H1 (cell line): ENCODE measurements at regions not wholly inside any gene's neighbourhood (a gene's known extent, or its start where the extent isn't known, plus 50 kb on each side); places are given as distances from the start of the nearest gene placed in this dataset.

Experiments
- CTCF ChIA-PET: fragments of 300-600 bp; sonication (Branson Sonifier 250); formaldehyde crosslinking; loops from one replicate; lab custom pipeline; 2021; ENCODE audit not compliant: partially characterized antibody; lab: Charles Lee
- POLR2A ChIA-PET: fragments of 300-600 bp; sonication (Branson Sonifier 250); formaldehyde crosslinking; loops from one replicate; lab custom pipeline; 2021; ENCODE audit warnings: inconsistent platforms; ENCODE audit not compliant: partially characterized antibody; lab: Charles Lee
- DNase-seq, 2 experiments: peaks; one replicate each; pipeline versions ENCODE4 v3.0.0 to v3.0.0-alpha.2; 2010 to 2022; ENCODE audit warnings: low spot score in 2 of 2, low read depth in 1 of 2, mixed read lengths in 1 of 2
- FAIRE-seq: peaks from 2 replicates; lab custom pipeline; 2011; peaks lifted over from hg19 to GRCh38; lab: Jason Lieb, UNC
- H2AFZ ChIP-seq: 2 replicates; pipeline ENCODE4 v1.8.1; 2012; ENCODE audit warnings: low read length, inconsistent platforms
- H2AK5ac ChIP-seq: 2 replicates; pipeline ENCODE4 v1.6.1; 2013; ENCODE audit warnings: low read depth, low read length
- H2BK120ac ChIP-seq: replicated peaks from 2 replicates; pipeline ENCODE3; 2013; ENCODE audit warnings: low read depth, low read length, inconsistent platforms
- H2BK12ac ChIP-seq: 2 replicates; pipeline ENCODE4 v1.6.1; 2013; ENCODE audit warnings: low read depth, low read length
- H2BK15ac ChIP-seq: 2 replicates; pipeline ENCODE4 v1.6.1; 2013; ENCODE audit warnings: low read length
- H2BK20ac ChIP-seq: 2 replicates; pipeline ENCODE4 v1.6.1; 2013; ENCODE audit warnings: low read length
- H2BK5ac ChIP-seq: 2 replicates; pipeline ENCODE4 v1.6.1; 2013; ENCODE audit warnings: low read depth, low read length
- H3K14ac ChIP-seq: 2 replicates; pipeline ENCODE4 v1.6.1; 2013; ENCODE audit warnings: inconsistent platforms; ENCODE audit not compliant: insufficient read length
- H3K18ac ChIP-seq: 2 replicates; pipeline ENCODE4 v1.6.1; 2013; ENCODE audit warnings: low read length; ENCODE audit errors: extremely low read depth
- H3K23ac ChIP-seq: 2 replicates; pipeline ENCODE4 v1.6.1; 2013; ENCODE audit warnings: inconsistent platforms; ENCODE audit not compliant: insufficient read length
- H3K23me2 ChIP-seq: 2 replicates; pipeline ENCODE4 v1.6.1; 2013; ENCODE audit warnings: low read depth, low read length
- H3K27ac ChIP-seq: 2 replicates; pipeline ENCODE4 v1.6.1; 2011; ENCODE audit warnings: low read depth, low read length, inconsistent platforms
- H3K27me3 ChIP-seq, 4 experiments: replicated peaks in 1 of 4; 1 replicate in 1 of 4; 2 replicates in 3 of 4; pipeline versions ENCODE4 v1.6.1 to v1.8.1; 2011 to 2013; ENCODE audit warnings: low read length in 3 of 4, mild to moderate bottlenecking in 3 of 4, inconsistent platforms in 2 of 4, mixed read lengths in 2 of 4, moderate library complexity in 1 of 4; ENCODE audit not compliant: control insufficient read depth in 3 of 4, insufficient read depth in 3 of 4; ENCODE audit errors: extremely low read depth in 1 of 4
- H3K36me3 ChIP-seq, 4 experiments: 2 replicates each; pipeline versions ENCODE4 v1.6.1 to v1.8.1; 2011 to 2013; ENCODE audit warnings: mild to moderate bottlenecking in 4 of 4, low read length in 3 of 4, moderate library complexity in 2 of 4, control low read depth in 1 of 4, inconsistent platforms in 1 of 4; ENCODE audit not compliant: insufficient read depth in 4 of 4, control insufficient read depth in 2 of 4
- H3K4ac ChIP-seq: replicated peaks from 2 replicates; pipeline ENCODE3; 2013; ENCODE audit warnings: low read length, low read depth, mixed read lengths, inconsistent platforms; ENCODE audit not compliant: insufficient read length
- H3K4me1 ChIP-seq, 4 experiments: replicated peaks in 1 of 4; 1 replicate in 1 of 4; 2 replicates in 3 of 4; pipeline versions ENCODE4 v1.6.1 to v1.8.1; 2011 to 2013; ENCODE audit warnings: low read length in 3 of 4, inconsistent platforms in 2 of 4, mixed read lengths in 1 of 4; ENCODE audit not compliant: insufficient read depth in 4 of 4, control insufficient read depth in 3 of 4
- H3K4me2 ChIP-seq, 2 experiments: 2 replicates each; pipeline versions ENCODE4 v1.6.1 to v1.8.1; 2011 to 2013; ENCODE audit warnings: low read depth in 2 of 2, low read length in 2 of 2, control low read depth in 1 of 2, inconsistent platforms in 1 of 2, mild to moderate bottlenecking in 1 of 2; ENCODE audit not compliant: insufficient read depth in 1 of 2
- H3K4me3 ChIP-seq, 4 experiments: fragments of 200-600, 300-600 bp in 1 of 4; sonication (generic), shearing (Covaris generic), sonication (Bioruptor Twin) in 1 of 4; 2 replicates each; pipeline versions ENCODE4 v1.5.1 to v1.8.1; 2011 to 2016; ENCODE audit warnings: low read length in 4 of 4, low read depth in 3 of 4, control low read depth in 2 of 4, inconsistent platforms in 2 of 4, mild to moderate bottlenecking in 2 of 4, mixed read lengths in 1 of 4, moderate library complexity in 1 of 4; ENCODE audit not compliant: insufficient read depth in 2 of 4; ENCODE audit errors: extremely low read depth in 1 of 4
- H3K56ac ChIP-seq: replicated peaks from 2 replicates; pipeline ENCODE3; 2013; ENCODE audit warnings: low read depth, mild to moderate bottlenecking, mixed read lengths, low read length, inconsistent platforms; ENCODE audit not compliant: insufficient read length
- H3K79me1 ChIP-seq: 2 replicates; pipeline ENCODE4 v1.6.1; 2013; ENCODE audit warnings: low read depth, low read length, control low read depth
- H3K79me2 ChIP-seq, 2 experiments: 2 replicates each; pipeline versions ENCODE4 v1.6.1 to v1.8.1; 2012 to 2013; ENCODE audit warnings: low read length in 2 of 2, mild to moderate bottlenecking in 2 of 2, inconsistent platforms in 1 of 2; ENCODE audit not compliant: insufficient read depth in 2 of 2, control insufficient read depth in 1 of 2
- H3K9ac ChIP-seq, 4 experiments: replicated peaks in 1 of 4; 1 replicate in 1 of 4; 2 replicates in 3 of 4; pipeline versions ENCODE4 v1.6.1 to v1.8.1; 2011 to 2013; ENCODE audit warnings: low read depth in 3 of 4, low read length in 3 of 4, control low read depth in 2 of 4, mild to moderate bottlenecking in 2 of 4, moderate library complexity in 2 of 4, inconsistent platforms in 1 of 4; ENCODE audit errors: extremely low read depth in 1 of 4
- H3K9me3 ChIP-seq, 2 experiments: 2 replicates each; pipeline versions ENCODE4 v1.6.1 to v1.8.1; 2012 to 2013; ENCODE audit warnings: mild to moderate bottlenecking in 2 of 2, moderate library complexity in 2 of 2, control low read depth in 1 of 2, inconsistent platforms in 1 of 2, low read depth in 1 of 2, low read length in 1 of 2, mixed read lengths in 1 of 2; ENCODE audit not compliant: insufficient read depth in 2 of 2
- H4K20me1 ChIP-seq, 2 experiments: replicated peaks in 1 of 2; 2 replicates each; pipeline versions ENCODE3 to v1.8.1; 2011 to 2013; ENCODE audit warnings: inconsistent platforms in 2 of 2, low read length in 2 of 2, mild to moderate bottlenecking in 1 of 2; ENCODE audit not compliant: insufficient read depth in 2 of 2, control insufficient read depth in 1 of 2
- H4K5ac ChIP-seq: 2 replicates; pipeline ENCODE4 v1.6.1; 2013; ENCODE audit warnings: low read length, low read depth, mixed read lengths, inconsistent platforms; ENCODE audit not compliant: insufficient read length
- H4K8ac ChIP-seq: 2 replicates; pipeline ENCODE4 v1.8.0; 2013; ENCODE audit warnings: mild to moderate bottlenecking, moderate library complexity, low read length, inconsistent platforms; ENCODE audit not compliant: insufficient read depth; ENCODE audit errors: extremely low read depth
- H4K91ac ChIP-seq: replicated peaks from 2 replicates; pipeline ENCODE3; 2013; ENCODE audit warnings: low read length, mixed read lengths, inconsistent platforms; ENCODE audit not compliant: insufficient read length
- CHD1 ChIP-seq: IDR thresholded peaks from 2 replicates; pipeline ENCODE4 v1.6.1; 2012; ENCODE audit warnings: low read depth, low read length, improper control_type of control experiment
- E2F6 ChIP-seq: IDR thresholded peaks from 2 replicates; pipeline ENCODE4 v1.6.1; 2012; ENCODE audit warnings: inconsistent platforms
- EGR1 ChIP-seq: IDR thresholded peaks from 2 replicates; pipeline ENCODE4 v1.6.1; 2011; ENCODE audit warnings: low read depth, low read length, borderline replicate concordance
- GTF2F1 ChIP-seq: IDR thresholded peaks from 2 replicates; pipeline ENCODE4 v1.6.1; 2012; ENCODE audit warnings: low read depth, low read length, improper control_type of control experiment, borderline replicate concordance
- NANOG ChIP-seq: IDR thresholded peaks from 2 replicates; pipeline ENCODE4 v1.6.1; 2011; ENCODE audit warnings: low read length, low read depth, mild to moderate bottlenecking, inconsistent platforms; ENCODE audit not compliant: insufficient read depth, poor library complexity, severe bottlenecking
- RNF2 ChIP-seq: fragments of 200-900, 300-1000 bp; sonication (generic); IDR thresholded peaks from 2 replicates; pipeline ENCODE4 v1.7.1; 2016; ENCODE audit warnings: borderline replicate concordance, low read depth, mild to moderate bottlenecking, antibody characterized with exemption, low read length; ENCODE audit not compliant: poor library complexity, severe bottlenecking; ENCODE audit errors: missing control alignments
- TCF12 ChIP-seq: IDR thresholded peaks from 2 replicates; pipeline ENCODE4 v1.6.1; 2011; ENCODE audit warnings: low read depth, mild to moderate bottlenecking, low read length
- WGBS, 2 experiments: shearing (Covaris generic) in 1 of 2; methylation state at CpG; one replicate each; pipeline versions ENCODE4 v1.1.6 to v1.1.7; 2013 to 2015; ENCODE audit warnings: low lambda C conversion rate in 2 of 2, mixed read lengths in 2 of 2, inconsistent platforms in 1 of 2, low coverage in 1 of 2, missing lambda C conversion rate in 1 of 2; ENCODE audit not compliant: insufficient replicate concordance in 2 of 2, insufficient coverage in 1 of 2, insufficient read length in 1 of 2; ENCODE audit errors: extremely low coverage in 1 of 2, missing lambda C conversion rate in 1 of 2; 5-methylcytosine and 5-hydroxymethylcytosine counted together

GRCh38 chr7:121546632-121547543, 150.8 kb upstream of the FAM3C start:
- DNase-seq, result no peak
- CTCF ChIA-PET, result interaction anchor here (0.6 to 3.8 kb wide), 24 partner anchors 11 to 871 kb away, joined by 3 to 40 read pairs (median 4); partner anchors contain the start of gene FAM3C
- no peak overlapping the region for H3K9ac ChIP-seq
- no peak for TF ChIP-seq RNF2
- TF ChIP-seq E2F6, result no peak
- TF ChIP-seq NANOG, result no peak
- TF ChIP-seq GTF2F1, result no peak
- no peak for TF ChIP-seq CHD1
- no peak for TF ChIP-seq EGR1
- TF ChIP-seq TCF12, result no peak

More at GRCh38 chr7:121546632-121547543, 150.8 kb upstream of the FAM3C start:
- Histone ChIP-seq H3K4me2 (no peak overlapping the region), H3K23me2 (no peaks in the 10 kb centered on the region), H3K4me1 (no peaks in the 10 kb centered on the region), H3K9me3 (peaks cover 11 to 12% of the 10 kb centered on the region in 2 experiments), H4K8ac (no peak overlapping the region), H3K23ac (no peak overlapping the region), H2BK12ac (no peak overlapping the region), H2AK5ac (no peak overlapping the region), H3K79me1 (no peaks in the 10 kb centered on the region), H3K27ac (no peak overlapping the region), H3K4me3 (no peak overlapping the region), H2BK5ac (no peak overlapping the region), H4K20me1 (no peaks in the 10 kb centered on the region), H4K5ac (no peak overlapping the region), H3K4ac (no peak overlapping the region), H3K14ac (no peak overlapping the region), H2BK120ac (no peak overlapping the region), H2AFZ (peak overlapping the region; percentile 71; the same call in 1 of the 2 replicates), H4K91ac (no peak overlapping the region), H3K27me3 (no peaks in the 10 kb centered on the region), H3K56ac (no peak overlapping the region), H3K18ac (no peak overlapping the region), H2BK15ac (no peak overlapping the region), H3K36me3 (0 out of 8 replicates have a peak, but pooled peaks cover 0 to 4% (median 0%) of the 10 kb centered on the region in 4 experiments), H2BK20ac (no peak overlapping the region), H3K79me2 (no peaks in the 10 kb centered on the region)
- POLR2A ChIA-PET, result interaction anchor here (1.2 kb wide), 1 partner anchor 109 kb away, joined by 3 read pairs; no protein-coding TSS in a partner anchor
- WGBS, 2 experiments, result 91% methylated on average over 4 of the region's 4 CpGs; no CpG with 5 or more reads in 1 of the 2 experiments
- no peak for FAIRE-seq
